ENCODE measurements at regions not wholly inside any gene's neighbourhood (a gene's known extent, or its start where the extent isn't known, plus 50 kb on each side); places are given as distances from the start of the nearest gene placed in this dataset.

- DNase-seq, result no peak
Measured at GRCh38 chr2:67922080-67922785, 140.6 kb downstream of the C1D start.

DNA sequence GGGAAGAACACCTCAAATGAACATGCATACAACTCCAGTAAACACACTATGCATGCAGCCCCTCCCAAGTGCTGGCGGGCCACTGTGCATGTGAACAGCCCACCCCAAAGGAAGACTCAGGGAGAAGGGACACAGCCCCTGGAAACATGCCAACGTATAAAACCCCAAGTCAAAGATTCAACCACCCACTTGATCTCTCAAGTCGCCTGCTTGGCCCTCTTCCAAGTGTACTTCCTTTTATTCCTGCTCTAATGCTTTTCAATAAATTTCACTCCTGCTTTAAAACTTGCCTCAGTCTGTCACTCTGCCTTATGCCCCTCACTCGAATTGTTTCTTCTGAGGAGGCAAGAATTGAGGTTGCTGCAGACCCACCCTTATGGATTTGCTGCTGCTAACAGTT lies 139.1 kb downstream of the C1D start:
- peak; percentile 12 to 28 (median 14) for DNase-seq

DNA sequence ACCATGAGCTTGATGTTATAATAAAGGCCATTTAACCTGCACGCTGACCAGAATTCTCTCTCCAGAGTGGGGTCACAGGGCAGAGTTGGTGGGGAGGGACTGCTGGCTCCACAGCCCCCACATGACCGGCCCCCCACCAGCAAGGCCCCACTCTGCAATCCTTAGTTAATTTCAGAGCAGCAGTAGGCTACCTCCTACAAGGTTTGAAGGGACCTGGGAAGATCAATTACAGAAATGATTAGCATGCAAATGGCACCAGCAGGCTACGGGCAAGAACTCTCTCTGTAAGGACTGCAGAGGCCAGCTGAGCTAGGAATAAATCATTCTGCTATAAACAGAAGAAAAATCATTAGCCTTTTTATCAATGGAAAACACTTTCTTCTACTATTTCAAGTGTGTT lies 135.3 kb downstream of the C1D start:
- no peak for DNase-seq

DNA sequence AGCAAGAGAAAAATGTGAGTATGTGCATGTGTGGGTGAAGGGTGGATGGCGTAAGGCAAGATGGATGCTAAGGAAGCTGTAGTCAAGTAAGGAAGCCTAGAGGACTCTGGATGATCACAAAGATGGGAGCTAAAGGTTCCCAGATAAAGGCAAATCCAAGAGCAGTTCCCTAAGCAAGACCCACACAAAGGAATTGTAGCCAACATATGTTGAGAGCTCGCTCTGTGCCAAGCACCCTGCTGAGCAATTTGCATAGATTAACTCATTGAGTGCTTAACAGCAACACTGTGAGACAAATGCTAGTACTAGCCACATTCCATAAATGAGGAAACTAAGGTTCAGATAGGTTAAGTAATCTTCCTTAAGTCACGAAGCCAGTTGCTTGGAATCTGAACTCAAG lies 132.6 kb downstream of the C1D start:
- no peak for DNase-seq

GRCh38 chr2:67936969-67937368 lies 125.8 kb downstream of the C1D start:
- no peak for DNase-seq

DNA sequence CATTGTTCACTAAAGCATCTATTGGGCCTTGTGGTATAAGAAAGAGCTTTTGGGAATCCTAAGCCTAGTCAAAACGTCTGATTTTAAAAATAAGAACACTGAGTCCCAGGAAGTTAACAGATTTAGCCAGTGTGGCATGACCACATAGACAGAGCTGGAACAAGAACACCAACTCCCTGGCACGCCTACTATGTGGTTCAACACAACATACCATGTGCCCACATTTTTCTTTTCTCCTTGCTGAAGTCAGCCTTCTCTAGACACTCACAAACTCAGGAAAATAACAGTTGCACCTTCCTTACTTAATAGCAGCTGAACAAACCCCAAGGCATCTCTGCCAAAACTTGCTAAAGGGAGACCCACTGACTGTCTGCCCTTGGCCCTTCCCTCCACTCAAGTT lies 124.8 kb downstream of the C1D start:
- DNase-seq, result no peak

DNA sequence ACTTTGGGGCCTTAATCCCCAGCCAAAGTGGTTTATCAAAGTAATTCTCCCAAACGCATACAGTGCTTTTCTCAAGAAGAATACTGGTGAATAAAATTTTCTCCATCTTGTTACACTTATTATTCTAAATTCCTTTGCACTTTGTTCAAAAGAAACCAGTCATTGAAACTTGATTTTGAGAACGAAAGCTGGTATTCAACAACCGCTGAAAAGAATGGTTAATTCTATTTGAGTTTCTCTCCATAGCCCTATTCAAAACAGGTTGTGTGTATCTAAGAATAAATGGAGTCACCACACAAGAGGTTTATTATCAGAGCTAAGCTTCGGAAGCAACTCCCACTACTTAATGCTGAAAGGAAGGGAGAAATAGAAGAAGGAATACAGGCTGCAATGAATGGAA lies 117.7 kb downstream of the C1D start:
- DNase-seq, result no peak

DNA sequence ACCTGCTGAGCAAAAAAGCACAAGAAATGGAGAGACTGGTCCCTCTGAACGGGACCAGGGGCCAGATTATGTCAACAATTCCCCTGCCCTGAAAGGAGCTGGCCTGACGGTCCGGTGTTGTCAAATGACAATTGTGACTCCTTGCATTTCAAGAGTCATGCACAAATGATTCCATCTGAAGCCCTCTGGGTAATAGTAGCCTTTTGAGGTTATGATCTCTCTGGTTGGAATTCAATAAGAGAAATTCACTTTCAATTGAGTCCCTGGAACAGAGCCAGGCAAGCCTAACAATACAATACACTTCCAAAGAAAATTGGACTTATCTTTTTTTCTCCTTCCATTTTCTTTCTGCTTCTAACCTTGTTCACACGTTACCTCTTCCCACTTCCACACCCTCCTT lies 116.9 kb downstream of the C1D start:
- DNase-seq, result no peak

- DNase-seq, result no peak
Measured at GRCh38 chr2:67948057-67948456, 114.7 kb downstream of the C1D start.

DNA sequence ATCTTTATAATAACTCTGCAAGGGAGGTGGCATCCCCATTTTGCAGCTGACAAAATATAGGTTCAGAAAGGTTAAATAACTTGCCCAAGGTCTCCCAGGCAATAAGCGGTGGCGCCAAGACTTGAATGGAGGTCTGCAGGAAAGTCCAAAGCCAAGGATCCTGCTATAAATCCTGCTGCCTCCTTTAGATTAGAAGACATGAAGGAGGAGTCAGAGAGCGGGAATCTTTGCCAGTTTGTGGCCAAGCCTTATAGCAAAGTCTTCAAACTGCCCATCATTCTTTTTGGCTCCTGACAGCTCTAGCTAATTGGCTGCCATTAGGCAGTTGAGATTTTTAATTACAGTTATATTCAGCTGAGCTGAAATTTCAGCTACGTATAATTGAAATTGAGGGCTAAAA lies 114.3 kb downstream of the C1D start:
- no peak for DNase-seq

GRCh38 chr2:67950018-67950417 lies 112.8 kb downstream of the C1D start:
- DNase-seq, result no peak

DNA sequence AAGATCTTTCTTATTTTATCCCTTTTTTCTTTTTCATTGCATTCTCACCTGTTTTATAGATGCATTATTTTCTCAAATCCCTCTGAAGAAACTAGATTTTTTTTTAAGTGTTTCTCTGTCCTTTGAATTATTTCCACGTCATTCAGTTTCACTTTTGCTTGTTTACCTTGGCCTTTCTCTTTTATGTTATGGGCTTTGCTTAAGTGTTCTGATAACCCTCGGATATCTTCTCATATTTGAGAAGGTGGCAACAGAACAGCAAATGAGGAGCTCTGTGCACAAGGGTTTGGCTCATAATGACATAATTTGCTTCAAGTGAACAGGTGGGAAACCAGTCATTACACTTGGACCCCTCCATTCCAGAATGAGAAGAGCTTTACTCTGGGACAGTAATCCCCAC lies 111.9 kb downstream of the C1D start:
- no peak for DNase-seq

DNA sequence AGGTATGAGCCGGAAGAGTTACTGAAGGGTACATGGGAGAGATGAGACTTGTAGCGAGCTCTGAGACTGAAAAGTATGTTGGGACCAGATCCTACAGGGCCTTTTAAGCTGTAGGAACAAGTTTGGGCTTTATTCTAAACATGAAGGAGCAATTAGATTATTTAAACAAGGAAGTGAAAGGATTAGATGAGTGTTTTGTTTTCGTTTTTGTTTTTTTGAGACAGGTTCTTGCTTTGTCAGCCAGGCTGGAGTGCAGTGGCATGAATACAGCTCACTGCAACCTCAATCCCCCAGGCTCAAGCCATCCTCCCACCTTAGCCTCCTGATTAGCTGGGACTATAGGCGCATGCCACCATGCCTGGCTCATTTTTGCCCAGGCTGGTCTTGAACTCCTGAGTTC lies 110.7 kb downstream of the C1D start:
- no peak for DNase-seq

- no peak for DNase-seq
Measured at GRCh38 chr2:67954093-67954748, 108.6 kb downstream of the C1D start.

- DNase-seq, result no peak
Measured at GRCh38 chr2:67955748-67956603, 106.8 kb downstream of the C1D start.

DNA sequence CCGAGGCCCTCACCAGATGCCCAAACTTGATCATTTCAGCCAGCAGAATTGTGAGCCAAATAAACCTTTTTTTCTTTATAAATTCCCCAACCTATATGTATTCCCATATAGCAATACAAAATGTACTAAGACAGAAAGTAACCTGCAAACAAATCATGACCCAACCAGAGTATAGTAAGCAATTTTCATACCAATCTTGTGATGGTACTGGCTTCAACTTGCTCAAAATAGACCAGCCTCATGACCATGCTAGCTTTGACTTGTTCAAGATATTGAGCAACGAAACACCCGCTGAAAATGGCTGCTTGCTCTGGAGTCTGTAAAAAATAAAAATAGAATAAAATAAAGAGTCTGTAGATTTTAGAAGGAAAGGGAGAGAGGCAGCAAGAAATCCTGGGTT lies 97.6 kb downstream of the C1D start:
- no peak for DNase-seq

DNA sequence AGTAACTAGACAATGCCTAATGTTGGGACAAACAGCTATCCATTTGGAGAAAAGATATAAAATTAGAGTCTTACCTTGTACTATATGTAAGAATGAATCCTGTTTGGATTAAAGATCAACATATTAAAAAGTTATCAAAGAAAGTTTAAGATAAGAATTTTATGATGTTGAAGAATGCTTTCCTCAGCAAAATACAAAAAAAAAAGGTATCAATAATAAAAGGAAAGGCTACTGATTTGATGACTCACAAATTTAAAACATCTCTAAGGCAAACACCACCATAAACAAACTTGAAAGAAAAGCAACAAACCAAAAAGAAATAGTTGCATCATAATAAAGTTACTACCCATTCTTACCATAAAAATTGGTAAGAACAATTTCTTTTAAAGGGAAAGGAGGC lies 92.7 kb downstream of the C1D start:
- no peak for DNase-seq

GRCh38 chr2:67970542-67970941 lies 92.3 kb downstream of the C1D start:
- DNase-seq, result no peak

- DNase-seq, result peak; percentile 73 to 87 (median 76)
Measured at GRCh38 chr2:67974559-67975430, 88.0 kb downstream of the C1D start.

GRCh38 chr2:67977464-67977863 lies 85.3 kb downstream of the C1D start:
- DNase-seq, result no peak

- no peak for DNase-seq
Measured at GRCh38 chr2:67982956-67983355, 79.8 kb downstream of the C1D start.

DNA sequence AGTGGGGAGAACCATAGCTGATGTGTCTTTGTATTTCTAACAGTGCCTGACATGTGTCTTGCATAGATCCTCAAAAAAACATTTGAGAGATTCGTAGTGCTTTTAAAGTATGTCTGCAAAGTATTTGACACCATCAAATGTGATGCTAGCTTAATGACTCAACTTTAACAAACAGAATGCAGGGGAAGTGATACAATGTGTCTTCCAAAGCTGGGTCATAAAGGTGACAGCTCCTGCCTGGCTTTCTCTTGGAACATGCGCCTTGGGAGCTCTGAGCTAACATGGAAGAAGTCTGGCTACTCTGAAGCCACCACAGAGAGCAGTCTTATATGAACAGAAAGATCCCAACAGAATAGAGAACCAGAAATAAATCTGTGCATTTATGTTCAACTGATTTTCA lies 78.2 kb downstream of the C1D start:
- no peak for DNase-seq

DNA sequence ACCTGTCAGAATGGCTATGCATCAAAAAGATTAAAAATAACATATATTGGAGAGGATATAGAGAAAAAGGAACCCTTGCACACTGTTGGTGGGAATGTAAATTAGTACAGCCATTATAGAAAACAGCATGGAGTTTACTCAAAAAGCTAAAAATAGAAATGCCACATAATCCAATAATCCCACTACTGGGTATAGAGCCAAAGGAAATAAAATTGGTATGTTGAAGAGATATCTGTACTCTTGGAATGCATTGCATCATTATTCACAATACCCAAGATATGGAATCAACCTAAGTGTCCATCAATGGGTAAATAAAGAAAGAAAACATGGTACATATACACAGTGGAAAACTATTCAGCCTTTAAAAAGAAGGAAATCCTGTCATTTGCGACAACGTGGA lies 77.2 kb downstream of the C1D start:
- no peak for DNase-seq

Data from suppressor macrophage (primary cell).